Uterus (tissue), 3 donors: ENCODE measurements at regions not wholly inside any gene's neighbourhood (a gene's known extent, or its start where the extent isn't known, plus 50 kb on each side); places are given as distances from the start of the nearest gene placed in this dataset.

Experiments used
- DNase-seq, 2 donors: peaks; one replicate each; pipeline ENCODE4 v3.0.0-alpha.2; 2019 to 2020
- H3K27ac ChIP-seq, 2 donors: fragments of 200-600 bp; sonication (generic); 1 replicate in 1 of 2; 2 replicates in 1 of 2; pipeline ENCODE4 v1.5.1; 2016 to 2018
- H3K27me3 ChIP-seq, 2 donors: fragments of 200-600 bp; sonication (generic); one replicate each; pipeline ENCODE4 v1.5.1; 2018 to 2019; ENCODE audit warnings: control low read depth in 1 of 2
- H3K36me3 ChIP-seq, 2 donors: fragments of 200-600 bp; sonication (generic); one replicate each; pipeline ENCODE4 v1.5.1; 2019; ENCODE audit warnings: control low read depth in 1 of 2
- H3K4me1 ChIP-seq, 2 donors: fragments of 200-600 bp; sonication (generic); one replicate each; pipeline ENCODE4 v1.5.1; 2018 to 2019; ENCODE audit warnings: control low read depth in 1 of 2
- H3K4me3 ChIP-seq, 2 donors: fragments of 200-600 bp; sonication (generic); 1 replicate in 1 of 2; 2 replicates in 1 of 2; pipeline ENCODE4 v1.5.1; 2018 to 2019; ENCODE audit warnings: mild to moderate bottlenecking in 1 of 2
- H3K9me3 ChIP-seq, 2 donors: fragments of 200-600 bp; sonication (generic); one replicate each; pipeline ENCODE4 v1.5.1; 2019; ENCODE audit warnings: control low read depth in 1 of 2
- CTCF ChIP-seq, 4 experiments: fragments of 200-600 bp in 2 of 4; fragments of 450-650 bp in 2 of 4; sonication (generic) in 2 of 4; IDR thresholded peaks; one replicate each; pipeline ENCODE4 v1.5.1; 2016 to 2019; ENCODE audit warnings: antibody characterized with exemption in 4 of 4, mild to moderate bottlenecking in 2 of 4, moderate library complexity in 1 of 4
- POLR2A ChIP-seq, 2 donors: fragments of 450-650 bp; IDR thresholded peaks; one replicate each; pipeline ENCODE4 v1.6.1; 2016; ENCODE audit warnings: antibody characterized with exemption in 2 of 2, mild to moderate bottlenecking in 1 of 2, moderate library complexity in 1 of 2
- intact Hi-C: fragments of 100-400 bp; cut with DNase I; formaldehyde crosslinking; loops from one replicate; pipeline ENCODE4 v1.15.1; 2023; ENCODE audit warnings: low total_unique reads
- donor health status: DM: yes; HTN: yes; CAD: no.

DNA sequence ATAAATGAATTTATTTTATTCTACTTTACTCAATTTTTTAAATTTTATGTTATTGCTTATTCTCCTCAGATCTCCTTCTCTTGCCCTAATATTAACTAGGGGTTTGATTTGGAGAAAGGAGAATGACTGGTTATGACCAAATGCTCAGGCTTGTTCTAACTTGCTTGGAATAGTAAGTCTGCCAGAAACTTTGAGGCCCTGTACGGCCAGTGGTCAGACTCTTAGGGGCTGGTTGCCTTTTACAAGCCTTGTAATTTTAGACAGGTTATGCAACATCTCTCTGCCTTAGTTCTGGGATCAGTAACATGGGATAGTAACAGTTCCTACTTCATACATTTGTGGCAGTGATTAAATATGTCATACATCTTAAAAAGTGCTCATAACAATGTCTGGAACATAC, 279.5 kb downstream of the DUSP10 start:
- H3K36me3 ChIP-seq = no peaks in the 10 kb centered on the region
- H3K9me3 ChIP-seq = no peaks in the 10 kb centered on the region
- H3K4me1 ChIP-seq = no peaks in the 10 kb centered on the region
- no peak overlapping the region for H3K27ac ChIP-seq
- H3K4me3 ChIP-seq = no peak overlapping the region
- intact Hi-C loops = no loop called here
- H3K27me3 ChIP-seq = no peaks in the 10 kb centered on the region
- TF ChIP-seq POLR2A (IDR thresholded peaks at IDR 0.05) (no peak), CTCF (IDR thresholded peaks at IDR 0.05) (no peak)
- DNase-seq = no peak

GRCh38 chr1:221468546-221468945, 273.3 kb downstream of the DUSP10 start:
- Histone ChIP-seq H3K27me3 (no peaks in the 10 kb centered on the region), H3K9me3 (no peaks in the 10 kb centered on the region), H3K4me3 (no peak overlapping the region), H3K27ac (no peak overlapping the region), H3K4me1 (no peaks in the 10 kb centered on the region), H3K36me3 (no peaks in the 10 kb centered on the region)
- TF ChIP-seq CTCF (IDR thresholded peaks at IDR 0.05) (no peak), POLR2A (IDR thresholded peaks at IDR 0.05) (no peak)
- intact Hi-C loops = no loop called here
- DNase-seq = no peak

- no peak for TF ChIP-seq POLR2A (IDR thresholded peaks at IDR 0.05)
- TF ChIP-seq CTCF (IDR thresholded peaks at IDR 0.05) = no peak
- Histone ChIP-seq H3K4me3 (no peak overlapping the region), H3K9me3 (no peaks in the 10 kb centered on the region), H3K27me3 (no peaks in the 10 kb centered on the region), H3K4me1 (no peaks in the 10 kb centered on the region), H3K36me3 (no peaks in the 10 kb centered on the region), H3K27ac (no peak overlapping the region)
- no peak for DNase-seq
- intact Hi-C loops = no loop called here
Measured at GRCh38 chr1:221469476-221469875, 272.4 kb downstream of the DUSP10 start.

- TF ChIP-seq POLR2A (IDR thresholded peaks at IDR 0.05) (no peak), CTCF (IDR thresholded peaks at IDR 0.05) (no peak)
- no peak for DNase-seq
Measured at GRCh38 chr1:221470000-221470698, 271.7 kb downstream of the DUSP10 start.

GRCh38 chr1:221473411-221473810, 268.5 kb downstream of the DUSP10 start:
- intact Hi-C loops = no loop called here
- Histone ChIP-seq H3K36me3 (no peaks in the 10 kb centered on the region), H3K27me3 (no peaks in the 10 kb centered on the region), H3K27ac (no peak overlapping the region), H3K9me3 (no peaks in the 10 kb centered on the region), H3K4me3 (no peak overlapping the region), H3K4me1 (no peaks in the 10 kb centered on the region)
- DNase-seq = no peak
- TF ChIP-seq CTCF (IDR thresholded peaks at IDR 0.05) (no peak), POLR2A (IDR thresholded peaks at IDR 0.05) (no peak)

More at GRCh38 chr1:221470000-221470698, 271.7 kb downstream of the DUSP10 start:
- no peaks in the 10 kb centered on the region for H3K4me1 ChIP-seq
- no peaks in the 10 kb centered on the region for H3K27me3 ChIP-seq
- no peaks in the 10 kb centered on the region for H3K36me3 ChIP-seq
- H3K9me3 ChIP-seq = no peaks in the 10 kb centered on the region
- H3K27ac ChIP-seq = no peak overlapping the region
- no peak overlapping the region for H3K4me3 ChIP-seq
- intact Hi-C loops = no loop called here
